GM20000 (cell line): ENCODE measurements at regions not wholly inside any gene's neighbourhood (a gene's known extent, or its start where the extent isn't known, plus 50 kb on each side); places are given as distances from the start of the nearest gene placed in this dataset.

Source experiments
- DNase-seq: peaks from one replicate; pipeline ENCODE4 v3.0.0; 2012; ENCODE audit warnings: low spot score
- CTCF ChIP-seq: IDR thresholded peaks from 2 replicates; pipeline ENCODE4 v1.5.1; 2012; ENCODE audit warnings: mild to moderate bottlenecking, control low read depth; ENCODE audit errors: extremely low read depth, missing control alignments

- no peak for DNase-seq
- TF ChIP-seq CTCF, result no peak
Measured at GRCh38 chr11:95304777-95305176, 73.8 kb upstream of the SESN3 start.

- no peak for TF ChIP-seq CTCF
Measured at GRCh38 chr11:95302211-95302610, 71.2 kb upstream of the SESN3 start.

GRCh38 chr11:95301474-95301873 lies 70.5 kb upstream of the SESN3 start:
- TF ChIP-seq CTCF, result no peak
- no peak for DNase-seq

More at GRCh38 chr11:95302211-95302610, 71.2 kb upstream of the SESN3 start:
- DNase-seq, result no peak

- TF ChIP-seq CTCF, result no peak
- no peak for DNase-seq
Measured at GRCh38 chr11:95299078-95299679, 68.2 kb upstream of the SESN3 start.

- DNase-seq, result no peak
- no peak for TF ChIP-seq CTCF
Measured at GRCh38 chr11:95297680-95298452, 66.9 kb upstream of the SESN3 start.

- TF ChIP-seq CTCF, result no peak
- DNase-seq, result peak; percentile 47
Measured at GRCh38 chr11:95296621-95297025, 65.6 kb upstream of the SESN3 start.

- no peak for TF ChIP-seq CTCF
- DNase-seq, result no peak
Measured at GRCh38 chr11:95296165-95296564, 65.2 kb upstream of the SESN3 start.
